ENCODE measurements at regions not wholly inside any gene's neighbourhood (a gene's known extent, or its start where the extent isn't known, plus 50 kb on each side); places are given as distances from the start of the nearest gene placed in this dataset.

DNA sequence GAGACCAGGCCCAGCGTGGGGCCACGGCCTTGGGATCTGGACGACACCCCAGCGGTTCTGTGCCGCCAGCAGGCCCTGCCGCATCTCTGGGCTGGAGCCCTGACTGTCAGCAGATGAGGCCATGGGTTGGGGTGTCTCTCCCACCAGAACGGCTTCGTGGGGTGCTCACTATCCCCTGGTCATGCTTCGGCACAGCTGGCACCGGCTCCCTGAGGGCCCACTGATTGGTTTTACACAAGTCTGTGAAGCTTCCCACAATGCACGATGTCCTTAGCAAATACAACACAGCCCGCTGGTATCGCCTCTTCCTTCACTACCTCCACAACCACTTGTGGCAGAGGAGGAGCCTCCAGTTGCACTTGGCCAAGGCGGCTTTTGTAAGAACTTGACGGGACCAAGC, 94.3 kb downstream of the THBS2 start:
- no peak overlapping the region for H3K9ac ChIP-seq (ENCODE audit: low read depth in 1 of 2, low read length in 2 of 2)
- TF ChIP-seq FOXA2 (IDR thresholded peaks at IDR 0.05) (no peak), SP1 (IDR thresholded peaks at IDR 0.05) (no peak), YY1 (IDR thresholded peaks at IDR 0.05) (no peak), FOXA1 (IDR thresholded peaks at IDR 0.05) (no peak), NR2F2 (IDR thresholded peaks at IDR 0.05) (no peak), JUND (IDR thresholded peaks at IDR 0.05) (no peak), EGR1 (IDR thresholded peaks at IDR 0.05; ENCODE audit: low read depth in 2 of 2) (no peak), GABPA (IDR thresholded peaks at IDR 0.05 in 1 of 2, conservative IDR thresholded peaks at IDR 0.05 in 1 of 2) (no peak), RXRA (IDR thresholded peaks at IDR 0.05) (no peak)
- TF ChIP-seq, protein P1, sequence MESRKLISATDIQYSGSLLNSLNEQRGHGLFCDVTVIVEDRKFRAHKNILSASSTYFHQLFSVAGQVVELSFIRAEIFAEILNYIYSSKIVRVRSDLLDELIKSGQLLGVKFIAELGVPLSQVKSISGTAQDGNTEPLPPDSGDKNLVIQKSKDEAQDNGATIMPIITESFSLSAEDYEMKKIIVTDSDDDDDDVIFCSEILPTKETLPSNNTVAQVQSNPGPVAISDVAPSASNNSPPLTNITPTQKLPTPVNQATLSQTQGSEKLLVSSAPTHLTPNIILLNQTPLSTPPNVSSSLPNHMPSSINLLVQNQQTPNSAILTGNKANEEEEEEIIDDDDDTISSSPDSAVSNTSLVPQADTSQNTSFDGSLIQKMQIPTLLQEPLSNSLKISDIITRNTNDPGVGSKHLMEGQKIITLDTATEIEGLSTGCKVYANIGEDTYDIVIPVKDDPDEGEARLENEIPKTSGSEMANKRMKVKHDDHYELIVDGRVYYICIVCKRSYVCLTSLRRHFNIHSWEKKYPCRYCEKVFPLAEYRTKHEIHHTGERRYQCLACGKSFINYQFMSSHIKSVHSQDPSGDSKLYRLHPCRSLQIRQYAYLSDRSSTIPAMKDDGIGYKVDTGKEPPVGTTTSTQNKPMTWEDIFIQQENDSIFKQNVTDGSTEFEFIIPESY (IDR thresholded peaks at IDR 0.05), result no peak
- TF ChIP-seq, protein P2, sequence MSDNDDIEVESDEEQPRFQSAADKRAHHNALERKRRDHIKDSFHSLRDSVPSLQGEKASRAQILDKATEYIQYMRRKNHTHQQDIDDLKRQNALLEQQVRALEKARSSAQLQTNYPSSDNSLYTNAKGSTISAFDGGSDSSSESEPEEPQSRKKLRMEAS (IDR thresholded peaks at IDR 0.05), result no peak
- TF ChIP-seq, protein P3, sequence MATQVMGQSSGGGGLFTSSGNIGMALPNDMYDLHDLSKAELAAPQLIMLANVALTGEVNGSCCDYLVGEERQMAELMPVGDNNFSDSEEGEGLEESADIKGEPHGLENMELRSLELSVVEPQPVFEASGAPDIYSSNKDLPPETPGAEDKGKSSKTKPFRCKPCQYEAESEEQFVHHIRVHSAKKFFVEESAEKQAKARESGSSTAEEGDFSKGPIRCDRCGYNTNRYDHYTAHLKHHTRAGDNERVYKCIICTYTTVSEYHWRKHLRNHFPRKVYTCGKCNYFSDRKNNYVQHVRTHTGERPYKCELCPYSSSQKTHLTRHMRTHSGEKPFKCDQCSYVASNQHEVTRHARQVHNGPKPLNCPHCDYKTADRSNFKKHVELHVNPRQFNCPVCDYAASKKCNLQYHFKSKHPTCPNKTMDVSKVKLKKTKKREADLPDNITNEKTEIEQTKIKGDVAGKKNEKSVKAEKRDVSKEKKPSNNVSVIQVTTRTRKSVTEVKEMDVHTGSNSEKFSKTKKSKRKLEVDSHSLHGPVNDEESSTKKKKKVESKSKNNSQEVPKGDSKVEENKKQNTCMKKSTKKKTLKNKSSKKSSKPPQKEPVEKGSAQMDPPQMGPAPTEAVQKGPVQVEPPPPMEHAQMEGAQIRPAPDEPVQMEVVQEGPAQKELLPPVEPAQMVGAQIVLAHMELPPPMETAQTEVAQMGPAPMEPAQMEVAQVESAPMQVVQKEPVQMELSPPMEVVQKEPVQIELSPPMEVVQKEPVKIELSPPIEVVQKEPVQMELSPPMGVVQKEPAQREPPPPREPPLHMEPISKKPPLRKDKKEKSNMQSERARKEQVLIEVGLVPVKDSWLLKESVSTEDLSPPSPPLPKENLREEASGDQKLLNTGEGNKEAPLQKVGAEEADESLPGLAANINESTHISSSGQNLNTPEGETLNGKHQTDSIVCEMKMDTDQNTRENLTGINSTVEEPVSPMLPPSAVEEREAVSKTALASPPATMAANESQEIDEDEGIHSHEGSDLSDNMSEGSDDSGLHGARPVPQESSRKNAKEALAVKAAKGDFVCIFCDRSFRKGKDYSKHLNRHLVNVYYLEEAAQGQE (IDR thresholded peaks at IDR 0.05), result no peak
- TF ChIP-seq, protein P4, sequence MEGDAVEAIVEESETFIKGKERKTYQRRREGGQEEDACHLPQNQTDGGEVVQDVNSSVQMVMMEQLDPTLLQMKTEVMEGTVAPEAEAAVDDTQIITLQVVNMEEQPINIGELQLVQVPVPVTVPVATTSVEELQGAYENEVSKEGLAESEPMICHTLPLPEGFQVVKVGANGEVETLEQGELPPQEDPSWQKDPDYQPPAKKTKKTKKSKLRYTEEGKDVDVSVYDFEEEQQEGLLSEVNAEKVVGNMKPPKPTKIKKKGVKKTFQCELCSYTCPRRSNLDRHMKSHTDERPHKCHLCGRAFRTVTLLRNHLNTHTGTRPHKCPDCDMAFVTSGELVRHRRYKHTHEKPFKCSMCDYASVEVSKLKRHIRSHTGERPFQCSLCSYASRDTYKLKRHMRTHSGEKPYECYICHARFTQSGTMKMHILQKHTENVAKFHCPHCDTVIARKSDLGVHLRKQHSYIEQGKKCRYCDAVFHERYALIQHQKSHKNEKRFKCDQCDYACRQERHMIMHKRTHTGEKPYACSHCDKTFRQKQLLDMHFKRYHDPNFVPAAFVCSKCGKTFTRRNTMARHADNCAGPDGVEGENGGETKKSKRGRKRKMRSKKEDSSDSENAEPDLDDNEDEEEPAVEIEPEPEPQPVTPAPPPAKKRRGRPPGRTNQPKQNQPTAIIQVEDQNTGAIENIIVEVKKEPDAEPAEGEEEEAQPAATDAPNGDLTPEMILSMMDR (IDR thresholded peaks at IDR 0.05; ENCODE audit: low read depth, low read length, missing input control), result no peak
- no peaks in the 10 kb centered on the region for H3K9me3 ChIP-seq (ENCODE audit: control insufficient read depth in 4 of 4, low read length in 3 of 4)
- no peaks in the 10 kb centered on the region for H3K36me3 ChIP-seq (ENCODE audit: control insufficient read depth in 4 of 4, insufficient read depth in 3 of 4, low read depth in 1 of 4, low read length in 3 of 4)
- no peaks in the 10 kb centered on the region for H3K27me3 ChIP-seq (ENCODE audit: control insufficient read depth in 4 of 4, insufficient read depth in 4 of 4, low read length in 3 of 4)
- H3K4me3 ChIP-seq (ENCODE audit: low read depth in 1 of 3, low read length in 3 of 3), result no peak overlapping the region
- WGBS, result 93% methylated on average over 15 of the region's 15 CpGs
- H3K27ac ChIP-seq (ENCODE audit: low read depth in 1 of 2, low read length in 2 of 2), result no peak overlapping the region
- DNase-seq (ENCODE audit: low spot score), result peak; percentile 10
- no peaks in the 10 kb centered on the region for H3K4me1 ChIP-seq (ENCODE audit: control insufficient read depth in 4 of 4, insufficient read depth in 4 of 4, low read length in 3 of 4)

DNA sequence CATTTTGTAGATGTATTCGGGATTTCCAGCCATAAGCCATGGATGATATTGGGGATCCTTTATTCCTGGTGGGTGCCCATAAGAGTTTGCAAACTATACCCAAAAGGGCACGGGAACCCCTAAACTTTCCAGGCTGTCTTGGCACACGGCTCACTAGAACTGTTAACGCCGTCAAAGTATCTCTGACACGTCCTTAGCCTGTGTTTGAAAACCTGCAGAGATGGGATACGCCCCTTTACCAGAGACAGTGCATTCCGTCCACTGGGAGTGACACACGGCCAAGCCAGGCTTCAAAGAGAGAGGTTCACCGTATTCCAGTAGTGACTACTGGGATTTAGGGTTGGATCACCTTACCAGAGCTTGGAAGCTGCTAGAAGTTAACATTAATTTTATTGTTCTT, 95.0 kb downstream of the THBS2 start:
- no peak for DNase-seq (ENCODE audit: low spot score)
- Histone ChIP-seq H3K9ac (ENCODE audit: low read depth in 1 of 2, low read length in 2 of 2) (no peak overlapping the region), H3K27ac (ENCODE audit: low read depth in 1 of 2, low read length in 2 of 2) (peak overlapping the region; percentile 42 to 54), H3K9me3 (ENCODE audit: control insufficient read depth in 4 of 4, low read length in 3 of 4) (no peaks in the 10 kb centered on the region), H3K27me3 (ENCODE audit: control insufficient read depth in 4 of 4, insufficient read depth in 4 of 4, low read length in 3 of 4) (no peaks in the 10 kb centered on the region), H3K4me3 (ENCODE audit: low read depth in 1 of 3, low read length in 3 of 3) (no peak overlapping the region), H3K36me3 (ENCODE audit: control insufficient read depth in 4 of 4, insufficient read depth in 3 of 4, low read depth in 1 of 4, low read length in 3 of 4) (no peaks in the 10 kb centered on the region), H3K4me1 (ENCODE audit: control insufficient read depth in 4 of 4, insufficient read depth in 4 of 4, low read length in 3 of 4) (no peaks in the 10 kb centered on the region)
- no peak for TF ChIP-seq FOXA2 (IDR thresholded peaks at IDR 0.05)
- TF ChIP-seq SP1 (IDR thresholded peaks at IDR 0.05), result no peak
- no peak for TF ChIP-seq HNF4G (IDR thresholded peaks at IDR 0.05)
- TF ChIP-seq, protein P5, sequence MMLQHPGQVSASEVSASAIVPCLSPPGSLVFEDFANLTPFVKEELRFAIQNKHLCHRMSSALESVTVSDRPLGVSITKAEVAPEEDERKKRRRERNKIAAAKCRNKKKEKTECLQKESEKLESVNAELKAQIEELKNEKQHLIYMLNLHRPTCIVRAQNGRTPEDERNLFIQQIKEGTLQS (IDR thresholded peaks at IDR 0.05), result no peak
- TF ChIP-seq EGR1 (IDR thresholded peaks at IDR 0.05; ENCODE audit: low read depth in 2 of 2), result no peak
- no peak for TF ChIP-seq JUND (IDR thresholded peaks at IDR 0.05)
- WGBS, result 73% methylated on average over 10 of the region's 10 CpGs

Measured in liver (tissue), 8 donors.